WTC11 (cell line): ENCODE measurements at regions not wholly inside any gene's neighbourhood (a gene's known extent, or its start where the extent isn't known, plus 50 kb on each side); places are given as distances from the start of the nearest gene placed in this dataset.

Source experiments
- ATAC-seq: fragments of 200-7000 bp; cut with Tn5 transposase; 2 replicates; pipeline ENCODE4 v1.10.0; 2021; ENCODE audit warnings: mild to moderate bottlenecking, moderate library complexity
- CTCF ChIA-PET: fragments of 300-600 bp; sonication (Branson Sonifier 250); formaldehyde crosslinking; loops from one replicate; lab custom pipeline; 2021; ENCODE audit warnings: antibody characterized with exemption; lab: Charles Lee
- POLR2A ChIA-PET: fragments of 350-600 bp; sonication (Branson Sonifier 250); formaldehyde crosslinking; loops from one replicate; lab custom pipeline; 2021; ENCODE audit warnings: antibody characterized with exemption; lab: Charles Lee
- DNase-seq: peaks from one replicate; pipeline ENCODE4 v3.0.0; 2021; ENCODE audit warnings: low spot score
- H3K27ac Mint-ChIP-seq: 2 replicates; pipeline ENCODE4 v1.8.0; 2021; ENCODE audit warnings: mixed read lengths
- H3K27me3 Mint-ChIP-seq: 2 replicates; pipeline ENCODE4 v1.8.0; 2021; ENCODE audit warnings: low read depth, mild to moderate bottlenecking, moderate library complexity, mixed read lengths
- H3K36me3 Mint-ChIP-seq: 2 replicates; pipeline ENCODE4 v1.8.0; 2021; ENCODE audit warnings: mixed read lengths
- H3K4me1 Mint-ChIP-seq: 2 replicates; pipeline ENCODE4 v1.8.0; 2022; ENCODE audit warnings: mixed read lengths
- H3K4me3 Mint-ChIP-seq: 2 replicates; pipeline ENCODE4 v1.8.0; 2021; ENCODE audit warnings: mild to moderate bottlenecking, moderate library complexity, mixed read lengths
- H3K9me3 Mint-ChIP-seq: 2 replicates; pipeline ENCODE4 v1.8.0; 2021; ENCODE audit warnings: mixed read lengths
- ATF3 ChIP-seq: sonication (generic); formaldehyde crosslinking; conservative IDR thresholded peaks from 2 replicates; pipeline ENCODE4 v1.8.1; 2022; ENCODE audit warnings: mild to moderate bottlenecking, missing genetic modification reagents
- CREM ChIP-seq: sonication (generic); formaldehyde crosslinking; IDR thresholded peaks from 2 replicates; pipeline ENCODE4 v1.8.1; 2022; ENCODE audit warnings: mild to moderate bottlenecking, missing genetic modification reagents, moderate library complexity
- E2F4 ChIP-seq: sonication (generic); formaldehyde crosslinking; IDR thresholded peaks from 2 replicates; pipeline ENCODE4 v1.8.1; 2022; ENCODE audit warnings: low read depth, mild to moderate bottlenecking, moderate library complexity, missing genetic modification reagents, borderline replicate concordance
- FOXP4 ChIP-seq: sonication (generic); formaldehyde crosslinking; IDR thresholded peaks from 2 replicates; pipeline ENCODE4 v1.8.0; 2022; ENCODE audit warnings: mild to moderate bottlenecking, missing genetic modification reagents
- GABPB1 ChIP-seq: sonication (generic); formaldehyde crosslinking; IDR thresholded peaks from 2 replicates; pipeline ENCODE4 v1.8.1; 2023; ENCODE audit warnings: mild to moderate bottlenecking, missing genetic modification reagents
- GTF2I ChIP-seq: fragments of 250-450 bp; sonication (Bioruptor Pico); conservative IDR thresholded peaks from 2 replicates; pipeline ENCODE4 v1.4.0; 2021; ENCODE audit warnings: mild to moderate bottlenecking
- JUN ChIP-seq: sonication (generic); formaldehyde crosslinking; IDR thresholded peaks from 2 replicates; pipeline ENCODE4 v1.8.0; 2023; ENCODE audit warnings: mild to moderate bottlenecking, missing genetic modification reagents
- NR3C1 ChIP-seq: sonication (generic); formaldehyde crosslinking; conservative IDR thresholded peaks from 2 replicates; pipeline ENCODE4 v1.8.1; 2023; ENCODE audit warnings: low read depth, mild to moderate bottlenecking, missing genetic modification reagents
- PRRX2 ChIP-seq: fragments of 250-450 bp; sonication (Bioruptor Pico); IDR thresholded peaks from 2 replicates; pipeline ENCODE4 v1.8.0; 2021; ENCODE audit warnings: mild to moderate bottlenecking
- SOX15 ChIP-seq: fragments of 250-450 bp; sonication (Bioruptor Pico); IDR thresholded peaks from 2 replicates; pipeline ENCODE4 v1.9.0; 2021; ENCODE audit warnings: mild to moderate bottlenecking
- TEAD1 ChIP-seq: sonication (generic); formaldehyde crosslinking; IDR thresholded peaks from 2 replicates; pipeline ENCODE4 v1.8.0; 2022; ENCODE audit warnings: mild to moderate bottlenecking, missing genetic modification reagents
- TP53 ChIP-seq: sonication (generic); formaldehyde crosslinking; IDR thresholded peaks from 2 replicates; pipeline ENCODE4 v1.8.1; 2023; ENCODE audit warnings: mild to moderate bottlenecking, missing genetic modification reagents
- ZBTB43 ChIP-seq: sonication (generic); formaldehyde crosslinking; IDR thresholded peaks from 2 replicates; pipeline ENCODE4 v1.8.1; 2023; ENCODE audit warnings: mild to moderate bottlenecking, missing genetic modification reagents
- ZNF281 ChIP-seq: sonication (generic); formaldehyde crosslinking; IDR thresholded peaks from 2 replicates; pipeline ENCODE4 v1.8.0; 2023; ENCODE audit warnings: mild to moderate bottlenecking, missing genetic modification reagents
- ZNF317 ChIP-seq: sonication (generic); formaldehyde crosslinking; IDR thresholded peaks from 2 replicates; pipeline ENCODE4 v1.8.1; 2023; ENCODE audit warnings: low read depth, mild to moderate bottlenecking, moderate library complexity, missing genetic modification reagents, borderline replicate concordance
- ZNF416 ChIP-seq: fragments of 250-450 bp; sonication (Bioruptor Pico); IDR thresholded peaks from 2 replicates; pipeline ENCODE4 v1.9.0; 2021; ENCODE audit warnings: mild to moderate bottlenecking, inconsistent platforms

GRCh38 chr6:77143659-77144447 lies 319.4 kb downstream of the HTR1B start:
- TF ChIP-seq TP53 (CRISPR knock-in tag) (no peak), ZNF416 (CRISPR knock-in tag) (no peak)
- Mint-ChIP-seq H3K36me3 (no peaks in the 10 kb centered on the region), H3K9me3 (no peaks in the 10 kb centered on the region), H3K4me1 (0 out of 2 replicates have a peak, but pooled peaks cover 3% of the 10 kb centered on the region), H3K27ac (no peak overlapping the region), H3K27me3 (no peaks in the 10 kb centered on the region), H3K4me3 (no peak overlapping the region)
- ATAC-seq (no peak), DNase-seq (no peak)
- ChIA-PET CTCF (no interaction called here), POLR2A (no interaction called here)

- no peak overlapping the region for H3K27ac Mint-ChIP-seq
- no peak for ATAC-seq
- no peak for DNase-seq
- H3K36me3 Mint-ChIP-seq, result no peaks in the 10 kb centered on the region
- H3K4me3 Mint-ChIP-seq, result no peak overlapping the region
- H3K4me1 Mint-ChIP-seq, result peaks cover 4% of the 10 kb centered on the region; the same call in 1 of the 2 replicates
- TF ChIP-seq CREM (CRISPR knock-in tag) (no peak), ZBTB43 (CRISPR knock-in tag) (no peak), SOX15 (CRISPR knock-in tag) (no peak), PRRX2 (CRISPR knock-in tag) (no peak), GABPB1 (no peak), E2F4 (CRISPR knock-in tag) (no peak), JUN (no peak), GTF2I (CRISPR knock-in tag) (no peak), ATF3 (CRISPR knock-in tag) (no peak), ZNF281 (CRISPR knock-in tag) (no peak), FOXP4 (CRISPR knock-in tag) (no peak), NR3C1 (CRISPR knock-in tag) (no peak), ZNF317 (no peak), TEAD1 (CRISPR knock-in tag) (no peak)
- TF ChIP-seq, all 79 proteins: peak for 0
- ChIA-PET POLR2A (no interaction called here), CTCF (no interaction called here)
- Mint-ChIP-seq H3K9me3 (no peaks in the 10 kb centered on the region), H3K27me3 (no peaks in the 10 kb centered on the region)
Measured at GRCh38 chr6:77136086-77136485, 327.2 kb downstream of the HTR1B start.
